DND-41 (cell line): ENCODE measurements at regions not wholly inside any gene's neighbourhood (a gene's known extent, or its start where the extent isn't known, plus 50 kb on each side); places are given as distances from the start of the nearest gene placed in this dataset.
A peak's percentile ranks its signal among the peaks of the same experiment; 100 is the strongest.
"Not testable (repeated sequence)": the region's sequence is repeated elsewhere in the genome, so short reads cannot be mapped to it uniquely, and the experiment has no call there.

Source experiments
- ATAC-seq: fragments of 200-7000 bp; cut with Tn5 transposase; 3 replicates; pipeline ENCODE4 v1.9.1; 2021; ENCODE audit warnings: low read depth; ENCODE audit not compliant: insufficient read depth
- DNase-seq: peaks from one replicate; pipeline ENCODE4 v3.0.0-alpha.2; 2020
- H2AFZ ChIP-seq: 2 replicates; pipeline ENCODE4 v1.6.0; 2012; ENCODE audit warnings: low read depth, low read length
- H3K27ac ChIP-seq: 2 replicates; pipeline ENCODE4 v1.5.1; 2012; ENCODE audit warnings: low read length, inconsistent platforms
- H3K27me3 ChIP-seq: fragments of 200-600 bp; sonication (generic); 2 replicates; pipeline ENCODE4 v1.6.0; 2012; ENCODE audit warnings: low read length, mild to moderate bottlenecking, inconsistent platforms; ENCODE audit not compliant: insufficient read depth, poor library complexity
- H3K36me3 ChIP-seq: 2 replicates; pipeline ENCODE4 v1.5.1; 2012; ENCODE audit warnings: low read length, inconsistent platforms; ENCODE audit not compliant: insufficient read depth
- H3K4me1 ChIP-seq: 2 replicates; pipeline ENCODE4 v1.5.1; 2012; ENCODE audit warnings: mild to moderate bottlenecking, low read length; ENCODE audit not compliant: insufficient read depth
- H3K4me2 ChIP-seq: 2 replicates; pipeline ENCODE4 v1.6.0; 2012; ENCODE audit warnings: mild to moderate bottlenecking, moderate library complexity, low read length, inconsistent platforms; ENCODE audit not compliant: insufficient read depth
- H3K4me3 ChIP-seq, 2 experiments: fragments of 200-600 bp in 1 of 2; shearing (Covaris generic) in 1 of 2; 2 replicates each; pipeline ENCODE4 v1.5.1; 2012 to 2016; ENCODE audit warnings: inconsistent platforms in 2 of 2, low read length in 2 of 2, mild to moderate bottlenecking in 2 of 2, low read depth in 1 of 2, moderate library complexity in 1 of 2
- H3K79me2 ChIP-seq: 2 replicates; pipeline ENCODE4 v1.6.0; 2012; ENCODE audit warnings: low read length, inconsistent platforms; ENCODE audit not compliant: insufficient read depth
- H3K9ac ChIP-seq: 2 replicates; pipeline ENCODE4 v1.6.0; 2012; ENCODE audit warnings: low read depth, mild to moderate bottlenecking, inconsistent platforms, low read length, moderate library complexity
- H3K9me3 ChIP-seq: 2 replicates; pipeline ENCODE4 v1.5.1; 2012; ENCODE audit warnings: low read length, moderate library complexity, mild to moderate bottlenecking, inconsistent platforms; ENCODE audit not compliant: insufficient read depth, severe bottlenecking
- H4K20me1 ChIP-seq: 2 replicates; pipeline ENCODE4 v1.6.0; 2012; ENCODE audit warnings: low read length; ENCODE audit not compliant: insufficient read depth
- CTCF ChIP-seq: IDR thresholded peaks from 2 replicates; pipeline ENCODE4 v1.5.1; 2012; ENCODE audit warnings: borderline replicate concordance, low read length, moderate library complexity, mild to moderate bottlenecking; ENCODE audit not compliant: poor library complexity, severe bottlenecking; ENCODE audit errors: extremely low read depth
- EZH2 ChIP-seq: IDR thresholded peaks from 3 replicates; pipeline ENCODE4 v1.6.1; 2012; ENCODE audit warnings: borderline replicate concordance, low read depth, mild to moderate bottlenecking, moderate library complexity, low read length, inconsistent platforms; ENCODE audit not compliant: severe bottlenecking

GRCh38 chr5:52300703-52301372, 486.9 kb upstream of the ITGA1 start:
- Histone ChIP-seq H3K36me3 (no peaks in the 10 kb centered on the region), H3K9ac (no peak overlapping the region), H3K9me3 (peaks cover 17% of the 10 kb centered on the region), H3K4me1 (no peaks in the 10 kb centered on the region), H3K27ac (no peak overlapping the region), H3K79me2 (no peaks in the 10 kb centered on the region), H3K4me3 (no peak overlapping the region), H3K4me2 (no peak overlapping the region), H2AFZ (no peak overlapping the region), H3K27me3 (no peaks in the 10 kb centered on the region), H4K20me1 (no peaks in the 10 kb centered on the region)
- ATAC-seq = no peak
- TF ChIP-seq CTCF = no peak
- TF ChIP-seq EZH2 = no peak
- DNase-seq = no peak

- not testable (repeated sequence) for H3K27me3 ChIP-seq
Measured at GRCh38 chr5:52304816-52305215, 482.9 kb upstream of the ITGA1 start.

GRCh38 chr5:52328220-52328806, 459.4 kb upstream of the ITGA1 start:
- no peak for ATAC-seq
- no peaks in the 10 kb centered on the region for H4K20me1 ChIP-seq

More at GRCh38 chr5:52304816-52305215, 482.9 kb upstream of the ITGA1 start:
- H3K4me3 ChIP-seq, ATAC-seq, H2AFZ ChIP-seq, H3K27ac ChIP-seq, H3K9ac ChIP-seq, H3K36me3 ChIP-seq, H4K20me1 ChIP-seq, H3K4me2 ChIP-seq, H3K4me1 ChIP-seq, H3K79me2 ChIP-seq: not testable (repeated sequence)
- peak; percentile 38 for DNase-seq
- peaks cover 19% of the 10 kb centered on the region for H3K9me3 ChIP-seq

More at GRCh38 chr5:52328220-52328806, 459.4 kb upstream of the ITGA1 start:
- no peak overlapping the region for H2AFZ ChIP-seq
- no peaks in the 10 kb centered on the region for H3K79me2 ChIP-seq
- H3K9ac ChIP-seq = no peak overlapping the region
- H3K36me3 ChIP-seq = no peaks in the 10 kb centered on the region
- peaks cover 2% of the 10 kb centered on the region for H3K9me3 ChIP-seq
- TF ChIP-seq EZH2 (no peak), CTCF (no peak)
- no peaks in the 10 kb centered on the region for H3K27me3 ChIP-seq
- DNase-seq = no peak
- no peak overlapping the region for H3K27ac ChIP-seq
- H3K4me2 ChIP-seq = no peak overlapping the region
- H3K4me1 ChIP-seq = no peaks in the 10 kb centered on the region
- H3K4me3 ChIP-seq = no peak overlapping the region
